Neutrophil (primary cell): ENCODE measurements at regions not wholly inside any gene's neighbourhood (a gene's known extent, or its start where the extent isn't known, plus 50 kb on each side); places are given as distances from the start of the nearest gene placed in this dataset.
"Not testable (repeated sequence)": the region's sequence is repeated elsewhere in the genome, so short reads cannot be mapped to it uniquely, and the experiment has no call there.

Experiments used
- H3K27ac ChIP-seq: fragments of 200-600 bp; sonication (generic); 2 replicates; pipeline ENCODE4 v1.5.1; 2016; ENCODE audit warnings: mild to moderate bottlenecking, moderate library complexity
- H3K27me3 ChIP-seq: fragments of 200-600 bp; sonication (generic); 2 replicates; pipeline ENCODE4 v1.6.0; 2016; ENCODE audit warnings: mild to moderate bottlenecking
- H3K36me3 ChIP-seq: fragments of 200-600 bp; sonication (generic); 2 replicates; pipeline ENCODE4 v1.5.1; 2017
- H3K4me1 ChIP-seq, 2 experiments: fragments of 200-600 bp in 1 of 2; sonication (generic) in 1 of 2; 1 replicate in 1 of 2; 2 replicates in 1 of 2; pipeline versions ENCODE4 v1.5.1 to v1.6.1; 2013 to 2016; ENCODE audit warnings: low read depth in 1 of 2, low read length in 1 of 2, mild to moderate bottlenecking in 1 of 2, moderate library complexity in 1 of 2; ENCODE audit not compliant: control insufficient read depth in 1 of 2, insufficient read depth in 1 of 2
- H3K4me3 ChIP-seq, 2 experiments: fragments of 200-600 bp in 1 of 2; sonication (generic) in 1 of 2; 1 replicate in 1 of 2; 2 replicates in 1 of 2; pipeline ENCODE4 v1.5.1; 2013 to 2016; ENCODE audit warnings: low read depth in 1 of 2, low read length in 1 of 2, mild to moderate bottlenecking in 1 of 2, moderate library complexity in 1 of 2
- H3K9me3 ChIP-seq: fragments of 200-600 bp; sonication (generic); 2 replicates; pipeline ENCODE4 v1.5.1; 2016
- CTCF ChIP-seq: fragments of 200-600 bp; sonication (generic); IDR thresholded peaks from 2 replicates; pipeline ENCODE4 v1.5.1; 2016; ENCODE audit warnings: antibody characterized with exemption

- Histone ChIP-seq H3K36me3 (no peaks in the 10 kb centered on the region), H3K27me3 (no peaks in the 10 kb centered on the region), H3K9me3 (no peaks in the 10 kb centered on the region), H3K4me3 (no peak overlapping the region), H3K4me1 (no peaks in the 10 kb centered on the region), H3K27ac (no peak overlapping the region)
- no peak for TF ChIP-seq CTCF
These were observed 77.8 kb upstream of the TBC1D5 start for GRCh38 chr3:17820275-17820674.

- not testable (repeated sequence) for H3K4me3 ChIP-seq, H3K27ac ChIP-seq, H3K36me3 ChIP-seq, H3K27me3 ChIP-seq, H3K9me3 ChIP-seq, H3K4me1 ChIP-seq
These were observed 75.5 kb upstream of the TBC1D5 start for GRCh38 chr3:17817973-17818372.

- TF ChIP-seq CTCF, result no peak
- Histone ChIP-seq H3K27me3 (no peaks in the 10 kb centered on the region), H3K9me3 (no peaks in the 10 kb centered on the region), H3K4me1 (no peaks in the 10 kb centered on the region), H3K36me3 (no peaks in the 10 kb centered on the region), H3K4me3 (no peak overlapping the region), H3K27ac (no peak overlapping the region)
These were observed 75.1 kb upstream of the TBC1D5 start for GRCh38 chr3:17817545-17817944.

GRCh38 chr3:17816839-17817238, 74.4 kb upstream of the TBC1D5 start:
- H3K27ac ChIP-seq, H3K27me3 ChIP-seq: not testable (repeated sequence)

GRCh38 chr3:17812328-17812727, 69.9 kb upstream of the TBC1D5 start:
- not testable (repeated sequence) for H3K27me3 ChIP-seq, H3K36me3 ChIP-seq, H3K9me3 ChIP-seq, H3K4me1 ChIP-seq, H3K27ac ChIP-seq, H3K4me3 ChIP-seq

More at GRCh38 chr3:17816839-17817238, 74.4 kb upstream of the TBC1D5 start:
- not testable (repeated sequence) for H3K4me3 ChIP-seq, H3K4me1 ChIP-seq, H3K36me3 ChIP-seq, H3K9me3 ChIP-seq

- Histone ChIP-seq H3K36me3 (no peaks in the 10 kb centered on the region), H3K4me3 (no peak overlapping the region), H3K27ac (no peak overlapping the region), H3K27me3 (no peaks in the 10 kb centered on the region), H3K9me3 (no peaks in the 10 kb centered on the region), H3K4me1 (no peaks in the 10 kb centered on the region)
- TF ChIP-seq CTCF, result no peak
These were observed 69.2 kb upstream of the TBC1D5 start for GRCh38 chr3:17811646-17812045.

- H3K4me3 ChIP-seq, result no peak overlapping the region
- H3K27me3 ChIP-seq, result no peaks in the 10 kb centered on the region
- no peak for TF ChIP-seq CTCF
- H3K27ac ChIP-seq, result no peak overlapping the region
- no peaks in the 10 kb centered on the region for H3K4me1 ChIP-seq
- no peaks in the 10 kb centered on the region for H3K9me3 ChIP-seq
- H3K36me3 ChIP-seq, result no peaks in the 10 kb centered on the region
These were observed 68.3 kb upstream of the TBC1D5 start for GRCh38 chr3:17810759-17811158.
